ENCODE measurements at regions not wholly inside any gene's neighbourhood (a gene's known extent, or its start where the extent isn't known, plus 50 kb on each side); places are given as distances from the start of the nearest gene placed in this dataset.

- Histone ChIP-seq H3K9ac (ENCODE audit: low read length) (no peak overlapping the region), H3K27me3 (ENCODE audit: insufficient read depth, low read length) (no peaks in the 10 kb centered on the region), H3K4me3 (ENCODE audit: low read depth, low read length, poor library complexity, severe bottlenecking) (no peak overlapping the region), H3F3A (ENCODE audit: insufficient read depth, low read length) (no peaks in the 10 kb centered on the region), H4K20me1 (ENCODE audit: insufficient read depth, low read length) (no peaks in the 10 kb centered on the region), H3K27ac (ENCODE audit: low read depth, low read length, poor library complexity, severe bottlenecking) (no peak overlapping the region), H3K9me2 (ENCODE audit: low read depth, low read length) (no peaks in the 10 kb centered on the region), H3K36me3 (ENCODE audit: insufficient read depth, low read length) (no peaks in the 10 kb centered on the region), H3K4me2 (ENCODE audit: low read length) (no peak overlapping the region), H2AFZ (ENCODE audit: low read length) (no peak overlapping the region), H3K79me2 (ENCODE audit: insufficient read depth, low read length) (no peaks in the 10 kb centered on the region), H3K9me3 (ENCODE audit: low read length) (no peaks in the 10 kb centered on the region), H3K4me1 (ENCODE audit: insufficient read depth, low read length, severe bottlenecking) (no peaks in the 10 kb centered on the region)
- TF ChIP-seq, protein P1, sequence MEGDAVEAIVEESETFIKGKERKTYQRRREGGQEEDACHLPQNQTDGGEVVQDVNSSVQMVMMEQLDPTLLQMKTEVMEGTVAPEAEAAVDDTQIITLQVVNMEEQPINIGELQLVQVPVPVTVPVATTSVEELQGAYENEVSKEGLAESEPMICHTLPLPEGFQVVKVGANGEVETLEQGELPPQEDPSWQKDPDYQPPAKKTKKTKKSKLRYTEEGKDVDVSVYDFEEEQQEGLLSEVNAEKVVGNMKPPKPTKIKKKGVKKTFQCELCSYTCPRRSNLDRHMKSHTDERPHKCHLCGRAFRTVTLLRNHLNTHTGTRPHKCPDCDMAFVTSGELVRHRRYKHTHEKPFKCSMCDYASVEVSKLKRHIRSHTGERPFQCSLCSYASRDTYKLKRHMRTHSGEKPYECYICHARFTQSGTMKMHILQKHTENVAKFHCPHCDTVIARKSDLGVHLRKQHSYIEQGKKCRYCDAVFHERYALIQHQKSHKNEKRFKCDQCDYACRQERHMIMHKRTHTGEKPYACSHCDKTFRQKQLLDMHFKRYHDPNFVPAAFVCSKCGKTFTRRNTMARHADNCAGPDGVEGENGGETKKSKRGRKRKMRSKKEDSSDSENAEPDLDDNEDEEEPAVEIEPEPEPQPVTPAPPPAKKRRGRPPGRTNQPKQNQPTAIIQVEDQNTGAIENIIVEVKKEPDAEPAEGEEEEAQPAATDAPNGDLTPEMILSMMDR (IDR thresholded peaks at IDR 0.05; ENCODE audit: low read length), result no peak
- TF ChIP-seq EZH2 (IDR thresholded peaks at IDR 0.05; ENCODE audit: borderline replicate concordance, low read length), result no peak
Measured at GRCh38 chr3:132161608-132162007, 126.8 kb upstream of the CPNE4 start.

GRCh38 chr3:132164469-132165092 is 129.8 kb upstream of the CPNE4 start:
- Histone ChIP-seq H3K27ac (ENCODE audit: low read depth, low read length, poor library complexity, severe bottlenecking) (no peak overlapping the region), H3K36me3 (ENCODE audit: insufficient read depth, low read length) (no peaks in the 10 kb centered on the region), H3K4me3 (ENCODE audit: low read depth, low read length, poor library complexity, severe bottlenecking) (no peak overlapping the region), H3K9me2 (ENCODE audit: low read depth, low read length) (no peaks in the 10 kb centered on the region), H3F3A (ENCODE audit: insufficient read depth, low read length) (no peaks in the 10 kb centered on the region), H3K9ac (ENCODE audit: low read length) (no peak overlapping the region), H3K9me3 (ENCODE audit: low read length) (no peaks in the 10 kb centered on the region), H3K79me2 (ENCODE audit: insufficient read depth, low read length) (no peaks in the 10 kb centered on the region), H2AFZ (ENCODE audit: low read length) (no peak overlapping the region), H4K20me1 (ENCODE audit: insufficient read depth, low read length) (no peaks in the 10 kb centered on the region), H3K27me3 (ENCODE audit: insufficient read depth, low read length) (no peaks in the 10 kb centered on the region), H3K4me2 (ENCODE audit: low read length) (no peak overlapping the region), H3K4me1 (ENCODE audit: insufficient read depth, low read length, severe bottlenecking) (no peaks in the 10 kb centered on the region)
- TF ChIP-seq EZH2 (IDR thresholded peaks at IDR 0.05; ENCODE audit: borderline replicate concordance, low read length), result no peak
- TF ChIP-seq, protein P1 (IDR thresholded peaks at IDR 0.05; ENCODE audit: low read length), result no peak

GRCh38 chr3:132167870-132168269 is 133.1 kb upstream of the CPNE4 start:
- Histone ChIP-seq H3K79me2 (ENCODE audit: insufficient read depth, low read length) (no peaks in the 10 kb centered on the region), H3K4me2 (ENCODE audit: low read length) (no peak overlapping the region), H3K4me3 (ENCODE audit: low read depth, low read length, poor library complexity, severe bottlenecking) (no peak overlapping the region), H3K9me2 (ENCODE audit: low read depth, low read length) (no peaks in the 10 kb centered on the region), H2AFZ (ENCODE audit: low read length) (no peak overlapping the region), H3K27ac (ENCODE audit: low read depth, low read length, poor library complexity, severe bottlenecking) (no peak overlapping the region), H3K4me1 (ENCODE audit: insufficient read depth, low read length, severe bottlenecking) (no peaks in the 10 kb centered on the region), H3K9me3 (ENCODE audit: low read length) (no peaks in the 10 kb centered on the region), H3F3A (ENCODE audit: insufficient read depth, low read length) (no peaks in the 10 kb centered on the region), H3K9ac (ENCODE audit: low read length) (no peak overlapping the region), H3K27me3 (ENCODE audit: insufficient read depth, low read length) (no peaks in the 10 kb centered on the region), H3K36me3 (ENCODE audit: insufficient read depth, low read length) (no peaks in the 10 kb centered on the region), H4K20me1 (ENCODE audit: insufficient read depth, low read length) (no peaks in the 10 kb centered on the region)
- TF ChIP-seq, protein P1 (IDR thresholded peaks at IDR 0.05; ENCODE audit: low read length), result no peak
- no peak for TF ChIP-seq EZH2 (IDR thresholded peaks at IDR 0.05; ENCODE audit: borderline replicate concordance, low read length)
